CD4-positive, alpha-beta T cell treated with Interferon alpha-2 for 1 hour (primary cell): ENCODE measurements at regions not wholly inside any gene's neighbourhood (a gene's known extent, or its start where the extent isn't known, plus 50 kb on each side); places are given as distances from the start of the nearest gene placed in this dataset.

ENCODE experiments used
- DNase-seq, 2 donors: peaks; one replicate each; pipeline ENCODE4 v3.0.0-alpha.2; 2020 to 2022

DNA sequence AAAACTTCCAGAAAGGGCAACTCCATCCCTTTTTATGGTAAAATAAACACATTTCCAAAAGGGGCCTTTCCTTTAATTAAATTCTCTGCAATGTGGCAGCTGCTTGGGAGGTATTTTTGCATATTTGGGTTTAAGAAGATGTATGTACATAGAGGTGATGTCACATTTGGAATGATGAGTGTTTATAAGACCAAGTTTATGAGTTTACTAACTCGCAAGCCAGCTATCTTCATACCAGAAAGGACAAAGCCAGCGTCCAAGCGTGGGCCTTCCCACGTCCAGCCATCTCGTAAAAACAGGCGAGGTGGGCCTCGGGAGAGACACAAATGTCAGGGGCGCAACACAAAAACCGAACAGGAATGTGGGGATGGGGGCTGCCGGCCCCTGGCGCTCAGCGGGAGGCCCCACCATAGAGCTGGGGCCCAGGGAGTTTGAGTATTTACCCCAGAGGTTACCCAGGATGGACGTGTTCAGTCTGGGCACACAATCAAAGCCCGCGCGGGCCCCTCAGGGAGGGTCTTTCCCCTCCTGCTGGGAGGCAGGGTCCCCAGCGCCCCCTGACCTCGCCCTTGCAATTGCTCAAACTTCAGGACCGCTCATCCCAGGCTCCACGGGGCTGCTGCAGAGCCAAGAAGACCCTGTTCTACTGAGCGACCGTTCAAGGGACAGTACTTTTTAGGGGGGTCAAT is 137.3 kb downstream of the TWIST2 start:
- no peak for DNase-seq

DNA sequence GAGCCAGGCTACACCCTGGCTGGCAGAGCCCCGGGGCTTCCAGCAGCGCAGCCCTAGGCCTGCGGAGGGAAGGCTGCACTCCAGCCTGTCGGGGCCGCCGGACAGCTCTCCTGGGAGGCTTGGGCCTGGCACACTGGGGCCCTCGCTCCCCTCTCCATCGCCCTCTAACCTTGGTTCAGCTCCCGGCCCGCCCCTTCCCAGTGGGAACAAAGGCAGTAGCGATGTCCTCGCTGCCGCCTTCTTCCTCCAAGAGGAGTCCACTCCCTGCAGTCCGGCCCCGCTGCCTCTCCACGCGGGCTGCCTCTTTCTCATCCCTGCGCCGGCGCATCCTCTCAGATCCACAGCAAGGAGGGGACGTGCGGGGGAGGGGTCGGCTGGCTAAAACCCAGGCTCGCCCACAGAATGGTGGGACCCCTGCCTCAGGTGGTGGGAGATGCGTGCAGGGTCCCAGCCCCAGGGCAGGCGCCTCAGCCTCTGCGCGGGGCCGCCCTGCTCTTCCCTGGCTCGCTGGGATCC is 138.1 kb downstream of the TWIST2 start:
- DNase-seq: no peak

DNA sequence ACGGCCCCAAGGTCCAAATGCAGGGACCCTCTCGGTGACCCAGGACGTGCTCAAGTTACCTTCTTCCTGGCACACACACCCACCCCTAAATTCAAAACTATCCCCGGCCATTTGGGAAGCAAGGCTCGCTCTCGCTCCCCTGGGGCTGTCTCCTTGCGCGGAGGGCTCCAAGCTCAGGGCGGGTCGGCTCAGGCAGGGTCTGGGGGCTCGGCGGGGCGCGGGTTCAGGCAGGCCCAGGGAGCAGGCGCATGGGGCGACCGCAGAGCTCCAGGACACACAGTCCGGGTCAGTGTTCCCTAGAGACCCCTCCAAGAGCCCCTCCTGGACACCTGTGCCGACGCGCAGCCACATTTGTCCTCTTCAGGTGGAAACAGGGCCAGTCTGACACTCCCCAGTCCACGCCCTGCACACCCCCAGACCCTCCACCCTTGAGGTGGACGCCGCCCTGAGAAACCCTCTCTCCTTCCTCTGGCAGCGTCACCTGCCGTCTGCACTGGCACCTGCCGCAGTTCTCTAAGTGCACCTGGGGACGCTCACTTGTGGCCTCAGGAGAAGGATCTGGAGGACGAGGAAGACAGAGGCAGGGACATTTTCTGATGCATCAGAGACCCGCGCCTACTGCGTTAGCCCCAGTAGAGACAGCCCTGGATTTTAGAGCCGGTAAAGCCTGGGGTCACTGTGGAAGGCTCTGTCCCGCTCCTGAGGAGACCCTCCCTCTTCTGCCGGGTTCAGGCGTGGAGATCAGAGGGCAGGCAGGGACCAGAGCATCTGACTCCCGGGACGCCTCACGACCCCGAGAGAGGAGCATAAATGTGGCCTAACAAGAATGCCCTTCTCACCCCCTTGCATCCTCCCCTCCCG is 138.8 kb downstream of the TWIST2 start:
- DNase-seq: no peak

DNA sequence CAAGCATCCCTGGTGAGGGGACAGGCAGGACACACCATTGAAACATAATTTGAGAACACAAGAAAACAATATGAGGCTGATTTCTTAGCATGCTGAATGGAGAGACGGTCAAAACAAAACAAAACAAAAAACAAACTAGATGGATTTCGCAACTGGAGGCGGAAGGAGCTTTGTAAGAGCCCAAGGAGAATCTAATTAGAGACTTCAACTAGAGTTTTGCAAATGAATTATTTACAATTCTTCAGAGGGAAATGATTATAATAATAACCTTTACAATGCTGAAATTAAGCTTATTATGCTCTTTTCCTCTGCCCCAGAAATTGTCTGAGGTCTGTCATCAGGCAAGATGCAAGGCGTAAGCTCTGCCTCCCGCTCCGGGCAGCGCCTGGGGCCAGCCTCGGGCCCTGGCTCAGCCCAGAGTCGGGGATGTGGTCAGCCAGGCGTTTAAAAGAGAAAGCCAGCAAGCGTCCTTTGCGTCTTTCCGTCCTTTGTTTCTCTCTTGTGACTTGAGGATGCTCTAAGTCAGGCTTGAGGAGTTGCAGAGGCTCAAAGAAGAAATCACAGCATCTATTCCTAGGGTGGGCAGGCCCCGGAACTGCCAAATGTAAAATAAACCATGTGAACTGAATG is 139.6 kb downstream of the TWIST2 start:
- no peak for DNase-seq

DNA sequence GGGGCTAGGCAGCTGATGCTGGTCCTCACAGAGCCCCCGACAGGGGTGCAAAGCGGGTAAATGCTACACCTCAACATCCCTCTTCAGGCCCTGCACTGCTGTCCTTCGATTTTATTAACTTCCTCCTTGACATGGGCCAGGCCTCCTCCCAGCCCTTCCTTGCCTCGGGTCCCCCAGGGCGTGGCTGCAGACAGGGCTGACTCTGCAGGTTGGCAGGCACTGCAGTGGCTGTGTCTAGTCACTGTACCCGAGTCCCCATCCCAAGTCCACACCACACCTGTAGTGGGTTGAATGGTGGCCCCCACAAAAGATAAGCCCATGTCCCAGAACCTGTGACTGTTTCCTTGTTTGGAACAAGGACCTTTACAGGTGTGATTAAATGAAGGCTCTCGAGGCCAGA is 140.2 kb downstream of the TWIST2 start:
- no peak for DNase-seq

DNA sequence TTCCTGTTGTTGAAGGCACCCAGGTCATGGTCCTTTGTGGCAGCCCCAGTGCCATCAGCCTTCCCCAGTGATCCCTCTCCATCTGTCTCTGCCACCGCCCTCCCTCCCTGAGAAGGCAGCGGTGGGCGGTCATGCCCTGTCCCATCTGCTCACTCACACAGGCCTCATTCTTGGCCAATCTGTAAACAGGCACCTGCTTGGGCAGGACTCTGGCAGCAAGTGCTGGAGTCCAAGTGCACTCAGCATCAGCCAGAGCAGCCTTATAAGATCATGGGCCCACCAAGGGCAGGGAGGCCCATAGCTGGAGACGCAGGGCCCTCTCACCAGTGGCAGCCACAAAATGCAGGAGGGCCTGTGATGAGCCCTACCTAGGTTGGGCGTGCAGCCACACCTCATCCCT is 140.9 kb downstream of the TWIST2 start:
- no peak for DNase-seq

DNA sequence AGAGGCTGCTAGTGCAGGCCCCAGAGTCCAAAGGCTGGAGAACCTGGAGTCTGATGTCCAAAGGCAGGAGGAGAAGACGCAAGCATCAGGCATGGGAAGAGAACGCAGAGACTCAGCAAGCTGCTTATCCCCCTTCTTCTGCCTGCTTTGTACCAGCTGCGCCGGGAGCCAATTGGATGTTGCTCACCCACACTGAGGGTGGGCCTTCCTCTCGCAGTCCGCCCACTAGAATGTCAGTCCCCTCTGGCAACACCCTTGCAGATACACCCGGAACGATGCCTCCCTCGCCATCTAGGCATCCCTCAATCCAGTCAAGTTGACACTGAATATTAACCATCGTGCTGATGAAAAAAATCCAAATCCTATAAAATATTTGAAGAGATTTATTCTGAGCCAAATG is 141.6 kb downstream of the TWIST2 start:
- no peak for DNase-seq

DNA sequence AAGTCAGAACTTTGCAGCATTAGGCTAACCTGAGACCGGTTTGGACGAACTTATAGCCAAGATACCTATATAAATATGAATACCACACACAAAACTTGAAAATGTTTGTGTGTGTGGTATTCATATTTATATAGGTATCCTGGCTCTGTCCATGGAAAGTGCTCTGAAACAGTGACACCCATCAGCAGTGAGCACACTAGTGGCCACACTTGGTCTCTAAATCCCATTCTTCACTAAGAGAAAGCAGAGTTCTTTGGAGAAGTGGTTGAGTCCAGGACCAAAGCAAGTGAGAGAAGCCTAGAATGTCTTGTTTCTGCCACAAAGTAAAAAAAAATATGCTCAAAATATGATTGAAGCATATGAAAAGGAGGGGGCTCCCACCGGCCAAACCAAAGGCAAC is 146.5 kb downstream of the TWIST2 start:
- DNase-seq: no peak

DNA sequence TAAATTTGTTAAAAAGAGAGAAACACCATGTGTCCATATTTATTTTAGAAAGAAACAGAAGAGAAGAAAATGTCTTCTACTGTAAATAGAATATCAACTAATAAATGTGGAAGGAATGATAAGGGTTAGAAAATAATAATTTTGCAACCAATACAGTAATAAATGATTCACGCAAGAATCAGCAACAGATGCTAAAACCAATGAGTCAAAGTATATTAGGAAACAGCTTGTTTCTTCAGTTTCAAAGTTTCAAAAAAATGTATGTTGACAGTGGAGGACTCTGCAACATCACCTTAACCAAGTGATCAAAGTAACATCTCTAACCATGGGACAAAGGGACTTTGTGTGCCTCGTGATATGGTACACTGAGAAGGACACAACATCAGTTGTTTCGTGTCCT is 147.0 kb downstream of the TWIST2 start:
- DNase-seq: no peak

DNA sequence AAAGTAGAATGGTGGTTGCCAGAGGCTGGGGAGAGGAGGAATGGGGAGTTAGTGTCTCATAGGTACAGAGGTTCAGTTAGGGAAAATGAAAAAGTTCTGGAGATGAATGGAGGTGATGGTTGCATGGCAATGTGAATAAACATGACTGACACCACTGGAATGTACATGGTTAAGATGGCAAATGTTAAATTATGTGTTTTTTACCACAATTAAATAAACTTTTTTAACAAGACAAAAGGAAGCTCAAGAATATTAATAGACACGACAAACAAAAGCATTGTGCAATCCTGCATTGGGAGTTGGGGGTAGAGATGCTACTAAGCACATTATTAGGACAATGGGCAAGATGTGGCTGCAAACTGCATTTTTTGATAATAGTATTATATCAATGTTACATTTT is 147.7 kb downstream of the TWIST2 start:
- DNase-seq: no peak

DNA sequence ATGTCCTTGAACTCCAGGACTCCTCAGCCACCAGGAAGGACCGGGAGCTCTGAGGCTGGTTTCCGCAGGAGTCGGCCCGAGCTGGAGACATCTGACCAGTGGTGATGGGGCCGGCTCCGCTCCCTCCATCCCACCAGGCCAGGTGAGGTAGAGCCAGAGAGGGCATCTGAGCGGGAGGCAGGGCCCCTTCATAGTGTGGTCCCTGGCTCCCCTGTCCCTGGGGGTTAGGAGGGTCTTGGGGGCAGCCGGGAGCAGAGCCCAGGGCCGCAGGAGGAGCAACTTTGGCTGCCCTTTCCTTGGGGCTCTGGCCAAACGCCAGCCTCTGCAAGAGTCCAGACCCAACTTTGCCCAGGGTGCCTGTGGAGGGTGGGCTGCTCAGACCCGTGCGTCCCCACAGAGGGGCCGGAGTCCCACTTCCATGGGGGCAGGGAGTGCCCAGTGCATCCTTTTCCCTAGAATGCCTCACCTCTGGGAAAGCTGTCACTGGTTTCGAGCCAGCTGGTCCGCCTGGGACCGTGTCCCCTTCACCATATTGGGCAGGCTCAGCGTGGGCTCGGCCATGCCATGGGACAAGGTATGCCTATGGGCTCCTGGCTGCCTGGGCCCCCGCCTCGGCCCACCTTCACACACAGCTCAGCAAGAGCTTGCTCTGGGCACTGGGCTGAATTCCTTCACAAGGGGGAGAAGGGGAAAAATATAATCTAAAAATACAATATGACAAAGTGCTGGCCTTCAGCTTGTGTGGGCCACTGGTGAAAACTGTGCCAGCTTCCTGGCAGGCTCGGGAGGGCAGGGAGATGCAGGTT is 148.6 kb downstream of the TWIST2 start:
- DNase-seq: no peak

DNA sequence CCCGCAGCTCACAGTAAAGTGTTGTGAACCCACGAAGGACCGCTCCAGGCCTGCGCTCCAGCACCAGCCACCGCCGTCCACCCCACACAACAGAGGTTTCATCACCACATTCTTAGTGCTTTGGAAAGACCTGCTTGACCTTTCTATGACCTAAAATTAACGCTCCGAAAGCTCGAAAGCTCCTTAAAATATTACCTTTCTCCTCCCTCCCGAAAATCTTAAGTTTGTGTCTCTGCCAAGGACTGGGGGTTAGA is 149.2 kb downstream of the TWIST2 start:
- DNase-seq: no peak

DNA sequence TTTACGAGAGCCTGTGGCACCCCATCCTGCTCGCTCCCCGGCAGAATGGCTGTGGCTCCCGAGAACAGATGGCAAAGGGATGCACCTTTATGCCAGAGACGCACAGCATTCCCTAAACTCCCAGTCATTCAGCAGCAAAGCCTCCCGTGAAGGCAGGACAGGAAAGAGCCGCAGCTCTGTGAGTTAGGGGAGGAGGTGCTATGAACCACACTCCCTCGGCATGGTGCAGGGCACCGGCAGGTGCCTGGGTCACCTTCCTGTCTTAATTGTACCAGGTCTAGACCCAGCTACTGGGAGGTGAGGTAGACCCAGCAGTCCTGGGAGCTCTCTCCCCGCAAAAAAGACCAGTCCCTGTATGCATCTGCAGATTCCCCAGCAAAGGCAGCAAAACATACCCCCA is 149.8 kb downstream of the TWIST2 start:
- no peak for DNase-seq
